GM19452 (cell line): ENCODE measurements at regions not wholly inside any gene's neighbourhood (a gene's known extent, or its start where the extent isn't known, plus 50 kb on each side); places are given as distances from the start of the nearest gene placed in this dataset.

Source experiments
- ATAC-seq: cut with Tn5 transposase; IDR thresholded peaks from one replicate; pipeline ENCODE4 v1.9.1; 2021; ENCODE audit not compliant: unreplicated experiment

- no peak for ATAC-seq
Observed at GRCh38 chr6:119626884-119627619, 277.5 kb upstream of the MAN1A1 start.

GRCh38 chr6:119620846-119621555 lies 271.4 kb upstream of the MAN1A1 start:
- ATAC-seq: no peak

DNA sequence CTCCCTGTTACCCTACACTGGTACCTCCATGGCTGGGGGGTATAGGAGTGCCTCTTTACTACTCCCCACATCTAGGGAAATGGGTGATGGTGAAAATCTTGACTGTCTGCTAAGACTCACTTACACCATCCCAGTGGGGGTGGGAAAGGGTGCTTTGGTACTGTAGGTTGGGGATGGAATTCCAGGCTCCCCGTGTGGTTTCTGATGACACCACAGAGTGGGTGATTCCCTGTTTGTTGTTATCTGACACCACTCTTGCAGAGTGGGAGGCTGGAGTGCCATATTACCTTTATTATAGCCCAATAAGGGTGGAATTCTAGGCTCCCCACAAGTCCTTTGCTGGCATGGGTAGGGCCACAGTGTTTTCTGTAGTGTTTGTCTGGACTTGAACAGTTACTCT lies 264.6 kb upstream of the MAN1A1 start:
- no peak for ATAC-seq

- ATAC-seq: no peak
Observed at GRCh38 chr6:119612911-119613381, 263.4 kb upstream of the MAN1A1 start.

DNA sequence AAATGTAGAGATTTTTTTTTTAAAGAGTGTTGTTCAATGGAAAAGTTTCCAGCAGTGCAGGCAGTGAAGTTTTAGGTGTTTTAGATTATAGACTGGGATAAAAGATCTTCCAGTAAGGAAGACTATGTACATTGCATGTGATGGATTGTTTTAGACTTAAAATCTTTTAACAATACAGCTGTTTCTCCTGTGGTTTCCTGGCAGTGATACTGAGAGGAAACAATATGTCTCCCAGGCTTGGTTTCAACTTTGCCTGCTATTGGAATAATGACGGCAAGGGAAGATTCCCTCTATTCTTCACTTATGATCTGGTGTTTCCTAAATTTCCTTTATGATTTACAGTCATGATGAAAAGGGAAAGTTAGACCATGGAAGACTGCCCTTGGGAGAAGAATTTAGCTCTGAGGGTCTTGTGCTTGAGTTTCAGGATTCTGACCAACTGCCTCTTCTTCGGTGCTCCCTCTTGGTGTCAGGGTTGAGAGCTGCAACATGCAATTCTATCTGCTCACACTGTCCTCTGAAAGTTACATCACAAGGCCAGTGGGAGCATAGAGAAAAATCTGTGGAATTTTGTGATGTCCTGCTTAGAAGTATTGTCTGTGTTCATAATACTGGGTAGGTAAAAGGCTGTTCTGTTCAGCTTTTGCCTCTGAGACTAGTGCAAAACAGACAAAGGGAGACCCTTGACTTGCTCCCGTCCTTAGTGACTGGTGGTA lies 262.8 kb upstream of the MAN1A1 start:
- no peak for ATAC-seq

GRCh38 chr6:119610754-119611153 lies 261.2 kb upstream of the MAN1A1 start:
- no peak for ATAC-seq

DNA sequence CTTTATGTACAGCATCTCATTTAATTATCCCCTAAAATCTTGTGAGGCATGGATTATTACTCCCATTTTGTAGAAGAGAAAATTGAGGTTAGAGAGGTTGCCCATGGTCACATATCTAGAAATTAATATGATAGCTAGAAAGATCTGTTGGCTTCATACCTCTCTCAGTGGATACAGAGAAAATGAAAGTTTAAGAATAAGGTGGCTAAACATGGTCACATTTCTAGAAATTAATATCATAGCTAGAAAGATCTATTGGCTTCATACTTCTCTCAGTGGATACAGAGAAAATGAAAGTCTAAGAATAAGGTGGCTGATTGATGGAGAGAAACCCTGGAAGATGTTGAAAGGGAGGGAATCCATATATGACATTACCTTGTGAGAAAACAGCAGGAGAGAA lies 260.7 kb upstream of the MAN1A1 start:
- ATAC-seq: no peak

- no peak for ATAC-seq
Observed at GRCh38 chr6:119609865-119610264, 260.3 kb upstream of the MAN1A1 start.

GRCh38 chr6:119608994-119609393 lies 259.4 kb upstream of the MAN1A1 start:
- ATAC-seq: no peak

- ATAC-seq: no peak
Observed at GRCh38 chr6:119604124-119604523, 254.6 kb upstream of the MAN1A1 start.

DNA sequence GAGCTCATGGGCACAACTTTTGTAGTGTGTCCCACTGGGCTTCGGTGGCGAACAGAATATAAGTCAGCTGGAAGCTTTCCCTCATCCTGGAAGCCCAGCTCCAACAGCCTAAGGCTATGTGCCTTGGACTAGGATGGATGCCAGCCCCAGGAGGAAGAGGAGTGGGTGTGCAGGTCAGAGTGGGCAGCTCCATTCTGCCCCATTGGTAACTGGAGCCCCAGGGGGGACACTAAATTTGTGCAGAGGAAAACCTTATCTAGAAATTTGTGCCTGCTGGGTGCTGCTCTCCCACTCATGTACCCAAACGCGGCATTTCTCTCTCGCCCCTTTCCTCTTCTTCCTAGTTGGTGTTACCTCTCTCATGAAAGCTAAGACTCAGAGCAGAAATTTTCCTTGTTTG lies 253.9 kb upstream of the MAN1A1 start:
- ATAC-seq: no peak

- ATAC-seq: no peak
Observed at GRCh38 chr6:119602215-119603178, 252.9 kb upstream of the MAN1A1 start.

DNA sequence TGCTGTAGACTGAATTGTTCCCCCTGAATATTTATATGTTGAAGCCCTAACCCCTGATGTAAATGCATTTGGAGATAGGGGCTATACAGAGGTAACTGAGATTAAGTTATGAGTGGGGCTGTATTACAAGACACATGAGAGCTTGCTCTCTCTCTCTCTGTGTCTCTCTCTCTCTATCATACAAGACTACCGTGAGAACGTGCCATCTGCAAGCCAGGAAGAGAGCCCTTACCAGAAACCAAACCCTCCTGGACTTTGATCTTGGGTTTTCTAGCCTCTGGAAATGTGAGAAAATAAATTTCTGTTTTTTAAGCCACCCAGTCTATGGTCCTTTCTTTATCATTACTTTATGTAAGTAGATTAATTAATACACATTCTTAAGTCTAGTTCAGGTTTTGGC lies 249.3 kb upstream of the MAN1A1 start:
- no peak for ATAC-seq

DNA sequence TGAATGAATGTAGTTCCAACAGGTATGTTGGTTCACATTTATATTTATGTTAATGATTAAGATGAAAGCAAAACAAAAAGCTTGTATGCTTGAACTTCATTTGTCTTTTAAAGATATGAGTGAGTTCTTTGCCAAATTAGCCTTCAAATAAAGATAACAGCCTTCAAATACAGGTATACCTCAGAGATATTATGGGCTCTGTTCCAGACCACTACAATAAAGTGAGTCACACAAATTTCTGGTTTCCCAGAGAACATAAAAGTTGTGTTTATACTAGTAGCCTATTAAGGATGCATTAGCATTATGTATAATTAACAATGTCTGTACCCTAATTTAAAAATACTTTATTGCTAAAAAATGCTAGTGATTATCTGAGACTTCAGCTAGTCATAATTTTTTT lies 245.3 kb upstream of the MAN1A1 start:
- ATAC-seq: no peak

DNA sequence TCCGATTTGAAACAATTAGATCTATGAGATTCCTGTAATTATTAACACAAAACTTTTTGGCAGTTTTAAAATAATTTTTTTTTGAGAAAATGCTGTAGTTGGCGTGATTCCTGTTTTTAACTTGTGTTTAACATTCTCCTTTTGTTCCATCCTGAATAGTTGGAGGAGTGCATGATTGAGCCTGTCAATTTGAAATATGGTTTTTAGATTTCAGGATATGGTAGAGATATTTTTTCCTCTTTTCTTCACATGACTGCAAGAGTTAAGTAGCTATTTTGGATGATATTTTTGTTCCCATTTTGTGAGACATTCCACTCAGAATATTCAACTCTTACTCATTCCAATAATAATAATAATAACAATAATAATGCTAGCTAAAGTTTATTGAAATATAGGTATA lies 241.7 kb upstream of the MAN1A1 start:
- ATAC-seq: no peak

DNA sequence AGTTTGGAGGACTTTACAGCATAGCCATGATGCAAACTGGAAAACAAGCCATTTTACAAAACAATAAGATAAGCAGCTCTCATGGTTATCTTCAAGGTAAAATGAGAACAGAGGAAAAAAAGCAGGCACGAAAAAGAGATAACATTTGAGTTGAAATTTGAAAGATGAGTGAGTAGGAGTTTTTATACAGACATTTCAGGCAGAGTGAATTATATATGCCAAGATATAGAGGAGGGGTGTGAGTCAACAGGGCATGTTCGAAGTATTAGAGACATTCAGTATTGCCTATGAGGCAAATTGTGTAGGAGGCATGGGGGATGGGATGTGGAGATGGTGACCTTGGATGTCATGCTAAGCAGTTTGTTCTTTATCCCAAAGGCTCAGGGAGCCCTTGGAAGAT lies 240.5 kb upstream of the MAN1A1 start:
- no peak for ATAC-seq

DNA sequence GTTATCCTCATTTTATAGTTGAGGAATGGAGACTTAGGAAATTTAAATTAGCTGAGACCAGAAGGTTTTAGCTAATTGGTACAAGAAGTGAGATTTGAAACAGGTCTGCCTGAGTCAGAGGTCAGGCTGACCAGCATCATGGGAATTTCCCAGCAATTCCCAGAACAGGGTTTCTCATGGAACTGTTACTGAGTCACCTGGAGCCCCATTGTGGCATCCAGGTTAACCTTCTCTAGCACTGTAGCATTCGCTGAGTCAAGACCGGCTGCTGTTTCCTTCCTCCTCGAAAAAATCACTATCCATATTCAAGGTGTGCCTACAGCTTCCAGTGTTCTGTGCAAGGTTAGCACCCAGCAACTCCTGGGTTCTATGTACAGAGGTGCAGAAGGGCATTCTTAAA lies 238.0 kb upstream of the MAN1A1 start:
- no peak for ATAC-seq

GRCh38 chr6:119586250-119586882 lies 236.8 kb upstream of the MAN1A1 start:
- peak; percentile 86 for ATAC-seq

- no peak for ATAC-seq
Observed at GRCh38 chr6:119584088-119584487, 234.5 kb upstream of the MAN1A1 start.

DNA sequence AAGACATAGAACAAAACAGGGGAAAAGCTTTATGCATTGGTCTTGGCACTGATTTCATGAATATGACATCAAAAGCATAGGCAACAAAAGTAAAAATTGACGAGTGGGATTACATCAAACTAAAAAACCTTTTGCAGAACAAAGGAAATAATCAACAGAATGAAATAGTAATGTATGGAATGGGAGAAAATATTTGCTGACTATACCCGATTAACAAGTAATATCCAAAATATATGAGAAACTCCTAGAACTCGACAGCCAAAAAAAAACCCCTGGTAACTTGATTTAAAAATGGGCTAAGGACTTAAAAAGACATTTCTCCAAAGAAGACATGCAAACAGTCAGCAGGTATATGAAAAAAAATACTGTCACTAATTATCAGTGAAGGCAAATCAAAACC lies 231.7 kb upstream of the MAN1A1 start:
- ATAC-seq: no peak
